Limb (tissue), 2 donors: ENCODE measurements at regions not wholly inside any gene's neighbourhood (a gene's known extent, or its start where the extent isn't known, plus 50 kb on each side); places are given as distances from the start of the nearest gene placed in this dataset.

Experiments used
- DNase-seq, 2 donors: peaks; one replicate each; pipeline ENCODE4 v3.0.0-alpha.2; 2016; ENCODE audit errors: extremely low spot score in 2 of 2

DNA sequence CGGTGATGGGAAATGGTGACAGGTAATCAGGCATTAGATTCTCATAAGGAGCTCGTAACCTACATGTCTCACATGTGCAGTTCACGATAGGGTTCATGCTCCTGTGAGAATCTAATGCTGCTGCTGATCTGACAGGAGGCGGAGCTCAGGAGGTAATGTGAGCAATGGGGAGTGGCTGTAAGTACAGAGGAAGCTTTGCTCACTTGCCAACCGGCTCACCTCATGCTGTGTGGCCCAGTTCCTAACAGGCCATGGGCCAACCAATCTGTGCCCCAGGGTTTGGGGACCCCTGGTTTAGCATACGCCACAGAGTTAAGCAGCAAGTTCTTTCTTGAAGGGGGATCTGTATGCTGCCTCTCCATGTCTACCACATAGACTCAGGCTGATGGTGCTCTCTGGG is 133.1 kb downstream of the IQUB start:
- DNase-seq, result no peak

DNA sequence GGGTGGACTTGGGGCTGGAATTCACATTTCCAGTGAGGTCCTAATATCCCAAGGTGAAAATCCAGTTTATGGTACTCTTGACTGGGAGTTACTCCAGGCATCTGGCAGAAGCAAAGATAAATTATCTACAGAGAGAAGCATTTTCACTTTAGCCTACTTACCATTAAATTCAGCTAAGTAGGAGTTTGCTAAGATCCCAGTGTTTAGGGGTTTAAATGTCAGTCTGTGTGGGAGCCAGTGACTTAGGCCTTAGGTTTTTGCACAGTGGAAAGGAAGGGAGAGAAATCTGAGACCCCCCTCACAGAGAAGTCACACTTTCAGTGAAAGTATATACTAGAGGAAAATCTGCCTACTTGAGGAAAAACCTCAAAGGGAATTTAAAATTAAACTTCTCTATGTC is 134.2 kb downstream of the IQUB start:
- no peak for DNase-seq

DNA sequence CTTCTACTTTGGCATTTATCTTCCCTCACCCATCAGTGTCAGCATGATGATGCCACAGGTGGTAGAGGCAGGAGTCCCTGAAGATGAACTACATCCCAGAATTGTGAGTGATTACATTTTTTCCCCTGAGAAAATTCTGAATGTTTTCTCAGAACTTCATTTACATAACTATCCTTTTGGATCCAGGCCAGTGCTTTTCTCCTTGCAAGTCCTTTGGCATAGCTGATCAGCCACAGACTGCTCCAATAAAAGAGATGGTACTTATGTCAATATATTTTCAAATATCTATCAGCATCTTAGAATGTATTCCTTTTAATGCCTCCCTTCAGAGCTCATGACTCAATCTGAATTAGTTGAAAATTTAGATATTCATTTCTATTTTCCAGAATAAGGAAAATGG is 135.5 kb downstream of the IQUB start:
- DNase-seq, result no peak

DNA sequence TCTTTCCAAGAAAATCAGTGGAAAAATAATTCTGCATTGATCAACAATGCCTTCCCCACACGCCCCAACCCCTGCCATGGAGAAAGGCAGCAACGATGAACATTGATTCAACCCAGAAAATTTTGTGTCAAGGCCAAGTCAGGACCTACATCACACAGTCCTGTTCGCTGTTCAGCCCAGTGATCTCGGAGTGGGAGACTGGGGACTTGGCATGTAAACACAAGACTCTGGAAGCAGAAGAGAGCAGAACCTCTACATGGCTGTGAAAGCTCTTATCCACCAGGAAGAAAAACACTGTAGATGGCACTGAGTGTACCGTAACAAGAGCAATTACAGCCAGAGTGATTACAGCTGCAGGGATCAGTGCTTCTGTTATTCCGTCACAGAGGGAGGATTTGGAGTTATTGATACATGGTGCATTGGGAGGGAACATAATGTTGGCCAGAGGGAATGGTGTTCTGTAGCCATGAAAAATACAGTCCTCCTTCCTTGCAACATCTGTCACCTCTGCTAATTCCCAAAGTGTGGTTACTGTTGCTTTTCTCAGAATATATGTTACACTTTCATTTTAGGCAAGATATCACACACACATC is 136.6 kb downstream of the IQUB start:
- DNase-seq, result peak in 1 of 2 donors; percentile 27

DNA sequence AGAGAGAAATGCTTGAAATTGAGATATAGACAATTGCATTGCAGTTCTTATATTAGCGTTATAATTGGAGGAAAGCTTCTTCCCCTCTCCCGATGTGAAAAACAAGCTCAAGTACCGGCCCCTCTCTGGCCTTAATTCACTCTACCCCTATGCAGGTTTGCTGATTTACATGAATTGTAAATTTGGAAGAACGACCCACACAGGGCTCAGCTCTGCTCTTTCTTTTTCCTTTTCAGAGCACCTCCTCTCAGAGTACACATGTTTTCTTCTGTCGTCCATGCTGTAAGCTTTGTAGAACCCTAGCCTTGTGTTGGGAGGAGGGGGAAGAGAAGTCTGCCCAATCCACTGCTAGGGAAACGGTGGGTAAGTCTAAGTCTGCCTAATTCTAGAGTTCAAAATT is 140.8 kb downstream of the IQUB start:
- no peak for DNase-seq

DNA sequence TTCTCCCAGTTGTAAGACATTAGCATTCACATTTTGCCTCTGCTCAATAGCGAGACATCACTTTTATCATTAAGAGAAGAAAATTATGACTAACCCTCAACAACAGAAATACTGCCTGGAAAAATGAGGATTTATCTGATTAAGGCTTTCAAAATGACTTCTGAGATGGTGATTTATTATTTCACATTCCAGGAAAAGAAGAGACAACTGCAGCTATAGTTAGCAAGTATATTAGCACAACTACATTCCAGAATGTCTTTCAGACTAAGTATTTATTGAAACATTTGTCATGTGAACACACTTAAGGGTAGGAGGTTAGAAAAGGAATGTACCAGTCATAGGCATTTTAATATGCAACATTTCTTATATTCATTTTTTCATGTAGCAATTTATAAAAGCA is 162.0 kb downstream of the IQUB start:
- DNase-seq, result no peak

DNA sequence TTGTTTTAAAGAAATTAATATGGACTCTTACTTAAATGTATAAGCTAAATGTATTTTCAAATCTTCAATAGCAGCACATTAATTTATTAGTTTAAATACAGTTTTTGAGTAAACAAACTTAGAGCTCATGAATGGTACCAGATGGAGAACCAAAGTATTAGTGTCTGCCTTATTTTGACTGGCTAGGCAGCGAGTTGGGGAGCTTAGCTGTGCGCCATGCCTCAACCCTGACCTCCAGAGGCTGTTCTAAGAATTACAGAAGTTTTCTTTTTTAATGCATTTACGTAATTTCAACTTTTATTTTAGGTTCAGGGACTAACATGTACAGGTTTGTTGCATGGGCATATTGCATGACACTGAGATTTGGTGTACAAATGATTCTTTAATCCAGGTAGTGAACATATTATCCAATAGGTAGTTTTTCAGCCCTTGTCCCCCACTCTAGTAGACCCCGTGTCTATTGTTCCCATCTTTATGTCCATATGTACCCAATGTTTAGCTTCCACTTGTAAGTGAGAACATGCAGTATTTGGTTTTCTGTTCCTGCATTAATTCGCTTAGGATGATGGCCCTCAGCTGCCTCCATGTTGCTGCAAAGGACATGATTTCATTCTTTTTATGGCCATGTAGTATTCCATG is 166.8 kb downstream of the IQUB start:
- DNase-seq, result peak; percentile 7 to 27

DNA sequence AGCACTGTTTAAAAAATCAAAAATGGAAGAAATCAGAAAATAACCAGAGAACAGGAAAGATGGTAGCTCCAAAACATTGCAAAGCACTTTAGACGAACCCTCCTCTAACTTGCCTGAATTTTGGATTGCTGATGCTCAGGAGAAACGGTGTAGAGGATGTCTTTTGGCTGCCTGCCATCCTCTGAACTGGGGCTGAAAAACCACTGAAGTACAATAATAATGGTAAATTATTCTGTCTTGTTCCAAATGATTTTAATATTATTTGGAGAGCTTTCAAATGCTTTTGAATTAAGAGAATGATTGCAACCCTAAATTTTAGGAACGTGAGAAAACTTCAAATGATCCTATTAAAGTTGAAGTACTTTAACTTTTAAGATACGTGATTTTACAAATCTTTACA is 167.3 kb upstream of the SLC13A1 start:
- DNase-seq, result no peak

DNA sequence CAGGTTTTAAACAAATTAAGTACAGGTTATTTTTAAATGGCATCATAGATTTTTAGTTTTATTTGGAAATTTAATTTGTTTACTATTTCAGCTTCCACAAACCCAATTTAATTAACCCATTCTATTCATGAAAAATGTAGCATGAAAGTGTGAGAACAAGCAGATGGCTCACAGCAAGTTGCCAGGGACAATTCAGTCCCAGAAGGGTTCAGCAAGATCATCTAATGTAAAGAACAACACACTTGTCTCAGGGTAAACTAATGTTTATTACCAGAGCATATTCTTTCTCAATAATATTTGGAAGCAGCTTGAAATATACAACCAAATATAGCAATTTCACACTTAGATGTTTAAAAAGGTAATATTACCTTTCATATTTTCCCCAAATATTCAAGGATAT is 166.9 kb upstream of the SLC13A1 start:
- no peak for DNase-seq

DNA sequence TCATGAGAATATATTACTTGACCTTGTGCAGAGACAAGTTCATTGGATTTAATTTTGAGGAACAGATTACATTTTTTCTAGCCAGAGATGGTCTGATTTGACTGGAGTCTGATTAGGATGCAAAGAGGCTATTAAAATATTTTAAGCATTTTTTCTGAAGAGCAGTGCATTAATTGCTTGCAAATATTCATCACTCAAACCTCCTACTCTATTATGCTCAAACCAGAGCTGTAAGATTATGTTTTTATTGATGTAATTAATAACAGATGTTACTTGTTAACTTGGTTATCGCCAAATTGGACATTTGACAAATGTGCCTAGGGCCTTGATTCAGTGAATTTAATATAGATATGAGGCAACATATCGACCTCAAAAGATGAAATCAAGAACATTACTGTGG is 160.9 kb upstream of the SLC13A1 start:
- no peak for DNase-seq

DNA sequence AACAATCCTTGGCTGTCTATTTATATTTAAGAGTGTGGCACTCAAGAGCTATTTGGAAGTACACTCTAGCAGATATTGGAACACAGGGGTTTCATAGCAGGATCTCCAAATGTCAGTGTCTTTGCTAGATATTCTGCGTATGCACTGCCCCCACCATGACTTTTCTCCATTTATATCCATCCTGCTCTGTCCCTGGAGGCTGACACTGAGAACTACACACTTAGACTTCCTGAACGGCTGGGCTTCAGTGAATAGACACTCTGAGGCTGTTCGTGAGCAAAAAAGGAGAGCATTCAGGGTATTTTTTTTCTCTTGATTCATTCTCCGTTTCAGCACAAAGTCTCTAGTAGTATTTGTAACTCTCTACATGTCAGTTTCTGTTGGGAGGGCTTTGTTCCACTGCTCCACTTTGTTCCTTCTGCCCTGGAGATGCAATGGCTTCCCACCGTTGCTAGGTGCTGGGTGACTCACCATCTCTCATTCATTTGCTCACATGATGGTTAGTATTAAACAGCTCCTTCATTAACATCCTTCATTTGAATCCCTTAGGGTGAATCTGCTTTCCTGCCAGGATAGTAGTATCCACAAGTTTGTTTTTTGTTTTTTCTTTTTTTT is 155.9 kb upstream of the SLC13A1 start:
- no peak for DNase-seq

DNA sequence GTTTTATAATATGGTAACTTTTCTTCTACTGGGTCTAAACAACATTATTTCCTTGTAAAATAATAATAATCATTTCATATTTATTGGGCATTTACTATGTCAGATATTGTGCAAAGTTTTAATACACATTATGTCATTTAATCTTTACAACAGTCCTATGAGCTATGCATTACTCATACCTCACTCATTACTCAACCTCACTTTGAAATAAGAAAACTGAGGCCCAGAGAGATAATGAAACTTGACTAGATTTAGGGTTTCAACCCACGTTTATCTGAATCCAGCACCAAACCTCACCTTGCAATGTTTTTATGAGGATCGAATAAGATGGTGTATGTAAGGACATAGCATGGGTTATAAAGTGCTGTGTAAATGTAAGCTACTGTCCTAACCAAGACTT is 153.2 kb upstream of the SLC13A1 start:
- DNase-seq, result no peak

DNA sequence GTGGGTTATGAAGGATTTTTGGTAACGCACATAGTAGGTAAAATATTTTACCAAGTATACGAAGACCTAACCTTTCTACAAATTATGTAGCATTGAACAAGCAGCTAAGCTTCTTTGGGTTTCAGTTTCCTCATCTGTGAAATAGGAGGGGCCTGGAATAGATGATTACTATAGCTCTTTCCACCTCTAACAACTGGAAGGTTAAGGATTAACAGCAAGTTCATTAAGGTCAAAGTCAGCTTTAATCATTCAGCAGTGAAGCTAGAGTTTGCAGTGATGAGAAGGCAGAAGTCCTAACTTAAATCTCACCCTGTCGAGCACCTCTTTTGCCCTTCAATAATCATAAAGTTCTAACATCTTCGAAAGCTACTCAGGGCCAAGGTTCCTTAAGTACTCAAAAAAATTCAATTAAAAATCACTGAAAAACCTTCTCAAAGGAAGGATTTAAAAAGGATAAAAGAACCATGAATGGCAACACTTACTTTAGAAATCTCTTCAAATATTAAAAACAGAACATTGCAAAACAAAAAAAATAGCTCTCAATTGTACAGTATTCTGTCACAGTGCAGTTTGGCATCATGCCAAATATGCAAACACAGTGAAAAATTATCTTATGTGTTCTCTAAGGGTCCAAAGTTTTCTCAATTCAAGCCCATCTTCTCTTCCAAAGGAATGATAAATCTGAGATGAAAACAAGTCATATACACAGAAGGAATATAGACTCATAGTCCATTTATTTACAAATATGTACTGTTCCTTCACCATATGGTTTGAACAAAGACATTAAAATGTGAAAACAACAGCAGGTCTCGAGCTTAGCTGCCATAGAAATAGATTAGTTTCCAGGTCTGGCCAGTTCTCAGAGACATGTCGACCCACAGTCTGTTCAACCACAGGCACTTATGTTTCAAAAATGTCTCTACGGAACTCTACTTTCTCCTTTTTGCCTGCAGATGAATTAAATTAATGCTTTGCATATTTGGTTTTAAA is 152.0 kb upstream of the SLC13A1 start:
- DNase-seq, result peak in 1 of 2 donors; percentile 9

DNA sequence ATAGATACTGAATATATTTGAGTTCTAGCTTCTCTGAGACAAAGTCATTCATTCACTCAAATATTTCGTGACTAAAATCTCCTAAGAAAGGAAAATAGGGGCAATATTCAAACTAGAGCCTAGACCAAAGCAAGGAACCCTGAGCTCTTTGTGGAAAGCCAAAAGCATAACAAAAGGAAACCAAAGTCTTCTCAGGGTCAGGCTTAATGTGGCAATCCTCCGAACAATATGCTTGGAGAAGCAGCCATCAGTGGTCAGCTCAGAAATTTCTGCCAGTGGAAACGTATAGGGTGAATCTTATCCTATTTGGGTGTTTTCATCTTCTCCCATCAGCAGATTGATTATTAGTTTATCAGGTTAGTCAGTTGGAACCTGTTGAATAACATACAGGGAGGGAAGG is 151.3 kb upstream of the SLC13A1 start:
- DNase-seq, result no peak

DNA sequence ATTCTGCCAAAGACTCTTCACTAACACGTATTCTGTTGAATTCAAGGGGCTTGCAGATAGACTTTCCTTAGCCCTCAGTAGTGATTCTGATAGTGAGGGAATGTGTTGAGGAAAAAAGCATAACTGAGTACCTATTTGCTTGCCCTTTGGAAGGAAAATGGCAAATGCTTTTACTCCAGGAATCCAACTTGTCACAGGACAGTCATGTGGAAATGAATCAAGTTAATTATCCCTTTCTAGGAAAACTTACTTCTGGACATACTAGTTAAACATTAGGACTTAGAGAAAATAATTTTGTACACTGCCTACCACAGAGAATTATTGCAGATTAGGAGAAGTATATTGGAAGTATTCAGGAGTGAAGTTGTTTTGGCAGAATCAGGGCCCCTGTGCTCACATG is 148.9 kb upstream of the SLC13A1 start:
- DNase-seq, result no peak

DNA sequence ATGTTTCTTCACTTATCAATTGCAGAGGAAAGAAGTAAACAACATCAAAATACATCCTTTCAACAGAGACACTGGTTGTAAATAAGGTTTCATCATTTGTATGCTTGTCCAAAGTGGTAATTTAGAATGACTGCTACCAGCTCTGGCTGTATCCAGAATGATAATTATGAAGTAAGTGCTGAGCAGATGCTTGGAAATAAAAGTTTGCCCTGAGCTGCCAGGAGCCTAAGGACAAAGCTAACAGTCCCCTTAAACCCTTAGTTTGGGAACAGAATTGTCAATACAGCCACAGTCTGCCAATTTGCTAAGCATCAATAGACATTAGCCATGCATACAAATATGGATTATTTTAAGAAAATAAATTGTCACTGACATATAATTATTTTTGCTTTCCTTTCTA is 147.0 kb upstream of the SLC13A1 start:
- no peak for DNase-seq

DNA sequence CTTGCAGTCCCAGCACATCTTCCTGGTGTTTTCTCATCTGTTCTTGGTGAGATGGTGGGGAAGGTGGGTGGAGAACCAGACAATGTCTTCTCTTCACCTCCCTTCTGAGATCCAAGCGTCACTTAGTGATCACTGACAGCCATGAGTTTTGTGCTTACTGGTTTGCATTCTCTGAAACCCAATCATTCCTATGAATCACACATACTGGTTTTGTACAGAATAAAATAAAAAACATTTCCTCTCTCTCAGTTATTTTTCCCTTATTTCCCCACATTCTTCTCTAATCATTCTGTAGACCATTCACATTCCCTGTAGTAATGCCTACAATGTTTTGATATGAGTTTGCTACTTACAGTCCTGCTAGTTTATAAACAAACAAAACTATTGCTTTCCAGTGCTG is 143.8 kb upstream of the SLC13A1 start:
- no peak for DNase-seq

DNA sequence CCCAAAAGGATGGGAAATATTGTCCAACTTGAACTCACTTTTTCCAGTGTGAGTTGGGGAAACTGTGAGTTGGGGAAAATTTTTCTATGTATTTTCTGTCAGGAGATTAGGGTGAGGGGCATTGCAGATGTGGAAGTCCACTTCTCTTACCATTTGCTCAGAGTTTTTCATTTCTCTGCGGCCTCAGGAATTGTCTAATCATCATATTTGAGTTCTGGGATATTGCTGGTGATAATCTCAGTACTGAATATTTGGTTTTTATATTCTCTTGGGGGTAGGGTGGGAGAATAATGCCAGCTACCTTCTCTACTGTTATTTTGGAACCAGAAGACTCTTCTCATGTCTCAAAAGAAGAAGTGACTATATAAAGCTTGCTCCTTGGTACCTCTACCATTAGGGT is 141.3 kb upstream of the SLC13A1 start:
- no peak for DNase-seq

DNA sequence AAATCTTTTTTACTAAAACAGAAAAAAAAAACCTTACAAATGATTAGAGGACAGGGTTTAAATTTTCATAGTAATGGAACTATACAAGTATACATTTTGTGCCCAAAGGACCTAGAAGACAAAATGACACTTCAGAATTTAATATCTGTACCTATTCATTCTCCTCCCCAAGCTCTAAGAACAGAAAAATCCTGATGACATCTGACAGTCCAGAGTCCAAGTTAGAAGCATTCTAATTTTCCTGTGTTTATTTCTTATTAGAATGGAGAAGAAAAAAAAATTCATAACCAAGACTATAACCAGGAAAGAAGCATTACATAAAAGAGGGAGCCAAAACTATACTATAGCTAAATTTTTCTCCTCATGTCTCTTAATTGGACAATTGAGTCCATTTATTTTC is 138.9 kb upstream of the SLC13A1 start:
- no peak for DNase-seq

DNA sequence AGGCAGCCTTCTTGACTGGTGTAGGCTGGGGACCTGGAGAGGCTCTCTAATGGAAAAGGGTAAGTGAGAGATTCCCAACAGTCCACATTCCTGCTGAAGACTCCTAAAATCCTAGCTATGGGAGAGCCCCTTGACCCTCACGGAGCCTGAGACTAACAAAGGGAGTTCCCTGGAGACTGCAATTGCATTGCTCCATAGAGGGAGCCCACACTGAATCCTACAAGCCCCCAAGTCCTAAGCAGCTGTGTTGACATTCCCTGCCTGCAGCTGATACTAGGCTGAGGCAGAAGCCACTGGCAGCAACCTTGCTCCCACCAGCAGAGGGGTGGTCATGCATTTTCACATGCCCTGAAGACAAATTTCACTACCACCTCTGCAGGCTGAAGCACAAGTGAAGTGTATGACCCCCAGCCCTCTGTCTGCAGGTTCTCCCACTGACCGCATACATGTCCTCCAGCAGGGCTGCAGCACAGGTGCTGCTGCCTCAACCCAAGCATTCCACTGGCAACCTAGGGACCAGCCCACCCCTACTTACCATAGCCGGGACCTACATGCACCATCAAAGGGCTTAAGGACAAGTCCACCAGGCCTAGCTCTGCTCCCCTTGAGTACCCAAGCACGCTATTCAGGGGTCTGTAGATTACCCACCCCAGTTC is 130.3 kb upstream of the SLC13A1 start:
- no peak for DNase-seq

DNA sequence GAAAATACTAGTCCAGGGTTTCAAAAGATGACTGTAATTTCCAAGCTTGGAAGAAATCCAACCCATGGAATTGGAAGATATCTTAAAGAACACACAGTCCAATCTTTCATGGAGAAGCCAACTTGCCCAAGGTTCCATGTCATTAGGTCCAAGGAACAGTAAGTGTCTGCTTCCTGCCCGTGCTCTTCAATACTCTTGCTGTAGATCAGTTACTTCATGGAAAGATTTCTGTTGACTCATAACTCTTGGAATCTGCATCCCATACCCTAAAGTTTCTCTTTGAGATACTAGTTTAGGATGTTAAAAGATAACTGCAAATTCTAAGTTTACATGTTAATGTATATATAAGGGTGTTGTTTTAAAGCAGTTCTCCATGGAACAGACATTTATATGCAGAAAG is 127.9 kb upstream of the SLC13A1 start:
- DNase-seq, result no peak

DNA sequence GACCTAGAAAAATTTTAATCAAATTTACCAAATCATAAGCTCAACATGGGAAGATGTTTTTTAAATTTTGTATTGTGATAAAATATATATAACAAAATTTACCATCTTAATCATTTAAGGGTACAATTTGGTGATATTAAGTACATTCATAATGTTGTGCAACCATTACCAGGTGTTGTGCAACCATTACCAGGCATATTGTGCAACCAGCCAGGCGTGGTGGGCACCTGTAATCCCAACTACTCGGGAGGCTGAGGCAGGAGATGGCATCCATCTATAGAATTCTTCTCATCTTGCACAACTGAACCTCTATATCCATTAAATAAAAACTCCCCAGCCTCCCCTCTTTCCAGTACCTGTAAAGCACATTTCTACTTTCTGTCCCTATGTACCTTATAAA is 124.5 kb upstream of the SLC13A1 start:
- DNase-seq, result no peak
